GM23338 (cell line): ENCODE measurements at regions not wholly inside any gene's neighbourhood (a gene's known extent, or its start where the extent isn't known, plus 50 kb on each side); places are given as distances from the start of the nearest gene placed in this dataset.

ENCODE experiments used
- ATAC-seq: fragments of 200-7000 bp; cut with Tn5 transposase; 3 replicates; pipeline ENCODE4 v1.9.1; 2020
- DNase-seq: peaks from one replicate; pipeline ENCODE4 v3.0.0-alpha.2; 2015; ENCODE audit warnings: low spot score
- H2AFZ ChIP-seq: fragments of 200-600 bp; sonication (generic); 2 replicates; pipeline ENCODE4 v1.8.0; 2016; ENCODE audit warnings: antibody characterized with exemption, mild to moderate bottlenecking, moderate library complexity
- H3F3A ChIP-seq: fragments of 200-600 bp; sonication (generic); replicated peaks from 2 replicates; pipeline ENCODE4 v1.8.0; 2017; ENCODE audit warnings: antibody characterized with exemption, mixed run types, low read depth
- H3K27ac ChIP-seq: fragments of 200-600 bp; sonication (generic); 2 replicates; pipeline ENCODE4 v1.6.1; 2016; ENCODE audit warnings: low read depth
- H3K27me3 ChIP-seq: fragments of 200-600 bp; sonication (generic); 2 replicates; pipeline ENCODE4 v1.8.0; 2016; ENCODE audit warnings: mild to moderate bottlenecking, mixed run types, moderate library complexity; ENCODE audit not compliant: insufficient read depth
- H3K36me3 ChIP-seq: fragments of 200-600 bp; sonication (generic); 2 replicates; pipeline ENCODE4 v1.8.0; 2016; ENCODE audit warnings: mild to moderate bottlenecking; ENCODE audit not compliant: insufficient read depth
- H3K4me1 ChIP-seq: fragments of 200-600 bp; sonication (generic); 2 replicates; pipeline ENCODE4 v1.8.0; 2016; ENCODE audit warnings: mild to moderate bottlenecking, moderate library complexity; ENCODE audit not compliant: insufficient read depth
- H3K4me2 ChIP-seq: fragments of 200-600 bp; sonication (generic); 2 replicates; pipeline ENCODE4 v1.7.1; 2017; ENCODE audit warnings: mixed run types
- H3K4me3 ChIP-seq: fragments of 200-600 bp; sonication (generic); 2 replicates; pipeline ENCODE4 v1.6.1; 2016; ENCODE audit warnings: mixed run types
- H3K79me2 ChIP-seq: fragments of 200-600 bp; sonication (generic); replicated peaks from 2 replicates; pipeline ENCODE4 v1.8.0; 2017; ENCODE audit warnings: mild to moderate bottlenecking; ENCODE audit not compliant: insufficient read depth
- H3K9me2 ChIP-seq: fragments of 200-600 bp; sonication (generic); 2 replicates; pipeline ENCODE4 v1.8.0; 2017; ENCODE audit not compliant: insufficient read depth
- H4K20me1 ChIP-seq: fragments of 200-600 bp; sonication (generic); replicated peaks from 2 replicates; pipeline ENCODE4 v1.8.0; 2017; ENCODE audit warnings: mild to moderate bottlenecking; ENCODE audit not compliant: insufficient read depth
- H3K27ac Mint-ChIP-seq: 2 replicates; pipeline ENCODE4 v1.8.0; 2020; ENCODE audit warnings: inconsistent platforms, mild to moderate bottlenecking, moderate library complexity, mixed read lengths
- H3K27me3 Mint-ChIP-seq: 3 replicates; pipeline ENCODE4 v1.8.0; 2022; ENCODE audit warnings: low read depth, mild to moderate bottlenecking, moderate library complexity, mixed read lengths, inconsistent platforms; ENCODE audit not compliant: insufficient read depth, poor library complexity
- H3K36me3 Mint-ChIP-seq: 3 replicates; pipeline ENCODE4 v1.8.0; 2021; ENCODE audit warnings: low read depth, mild to moderate bottlenecking, inconsistent platforms, moderate library complexity, mixed read lengths
- H3K4me1 Mint-ChIP-seq: 3 replicates; pipeline ENCODE4 v1.8.0; 2020; ENCODE audit warnings: mild to moderate bottlenecking, inconsistent platforms, mixed read lengths
- H3K4me3 Mint-ChIP-seq: 3 replicates; pipeline ENCODE4 v1.8.0; 2021; ENCODE audit warnings: moderate library complexity, mild to moderate bottlenecking, inconsistent platforms, mixed read lengths
- H3K9me3 Mint-ChIP-seq: 3 replicates; pipeline ENCODE4 v1.8.0; 2020; ENCODE audit warnings: moderate library complexity, mild to moderate bottlenecking, inconsistent platforms, mixed read lengths
- CREB1 ChIP-seq: fragments of 250-450 bp; sonication (Bioruptor Pico); IDR thresholded peaks from 2 replicates; pipeline ENCODE4 v1.5.0; 2020; ENCODE audit warnings: low read depth, mild to moderate bottlenecking, moderate library complexity
- EZH2 ChIP-seq: fragments of 200-600 bp; sonication (generic); IDR thresholded peaks from one replicate; pipeline ENCODE4 v1.8.0; 2017; ENCODE audit warnings: antibody characterized with exemption, mild to moderate bottlenecking, low read depth; ENCODE audit not compliant: unreplicated experiment
- JUNB ChIP-seq: IDR thresholded peaks from one replicate; pipeline ENCODE4 v1.6.1; 2016; ENCODE audit warnings: antibody characterized with exemption; ENCODE audit not compliant: unreplicated experiment
- NANOG ChIP-seq: IDR thresholded peaks from 2 replicates; pipeline ENCODE4 v1.6.1; 2016; ENCODE audit warnings: antibody characterized with exemption, borderline replicate concordance
- POLR2AphosphoS5 ChIP-seq: IDR thresholded peaks from 2 replicates; pipeline ENCODE4 v1.6.1; 2016; ENCODE audit warnings: antibody characterized with exemption, low read depth
- STAT1 ChIP-seq: IDR thresholded peaks from one replicate; pipeline ENCODE4 v1.6.1; 2016; ENCODE audit warnings: antibody characterized with exemption; ENCODE audit not compliant: unreplicated experiment
- ZNF462 ChIP-seq: fragments of 250-450 bp; sonication (Bioruptor Pico); IDR thresholded peaks from 2 replicates; pipeline ENCODE4 v1.5.0; 2020; ENCODE audit warnings: mild to moderate bottlenecking, moderate library complexity
- TF ChIP-seq, protein P1 (sequence below): IDR thresholded peaks from 2 replicates; pipeline ENCODE4 v1.6.1; 2016; ENCODE audit warnings: antibody characterized with exemption

- TF ChIP-seq ZNF462 (no peak), CREB1 (CRISPR knock-in tag) (no peak), JUNB (no peak), EZH2 (no peak), STAT1 (no peak)
- TF ChIP-seq, protein P1, sequence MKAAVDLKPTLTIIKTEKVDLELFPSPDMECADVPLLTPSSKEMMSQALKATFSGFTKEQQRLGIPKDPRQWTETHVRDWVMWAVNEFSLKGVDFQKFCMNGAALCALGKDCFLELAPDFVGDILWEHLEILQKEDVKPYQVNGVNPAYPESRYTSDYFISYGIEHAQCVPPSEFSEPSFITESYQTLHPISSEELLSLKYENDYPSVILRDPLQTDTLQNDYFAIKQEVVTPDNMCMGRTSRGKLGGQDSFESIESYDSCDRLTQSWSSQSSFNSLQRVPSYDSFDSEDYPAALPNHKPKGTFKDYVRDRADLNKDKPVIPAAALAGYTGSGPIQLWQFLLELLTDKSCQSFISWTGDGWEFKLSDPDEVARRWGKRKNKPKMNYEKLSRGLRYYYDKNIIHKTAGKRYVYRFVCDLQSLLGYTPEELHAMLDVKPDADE, result no peak
These were observed 299.4 kb downstream of the CDH26 start (continued) for GRCh38 chr20:60257671-60258070.

GRCh38 chr20:60258255-60258863 lies 300.1 kb downstream of the CDH26 start:
- Mint-ChIP-seq H3K4me3 (no peak overlapping the region), H3K36me3 (no peaks in the 10 kb centered on the region), H3K9me3 (no peaks in the 10 kb centered on the region; the same call in 1 of the 3 replicates), H3K27ac (no peak overlapping the region), H3K27me3 (peaks cover 17% of the 10 kb centered on the region), H3K4me1 (peaks cover 12% of the 10 kb centered on the region; the same call in 2 of the 3 replicates)
- no peaks in the 10 kb centered on the region for H3K36me3 ChIP-seq
- H3K27me3 ChIP-seq, result no peaks in the 10 kb centered on the region
- H3F3A ChIP-seq, result no peaks in the 10 kb centered on the region
- no peak overlapping the region for H3K4me2 ChIP-seq
- no peaks in the 10 kb centered on the region for H3K9me2 ChIP-seq
- H4K20me1 ChIP-seq, result no peaks in the 10 kb centered on the region
- H3K79me2 ChIP-seq, result no peaks in the 10 kb centered on the region
- ATAC-seq, result no peak
- no peak overlapping the region for H3K4me3 ChIP-seq
- no peak for DNase-seq
- H3K4me1 ChIP-seq, result no peaks in the 10 kb centered on the region
- H3K27ac ChIP-seq, result no peak overlapping the region
- H2AFZ ChIP-seq, result no peak overlapping the region
- TF ChIP-seq NANOG (no peak), POLR2AphosphoS5 (no peak)
- TF ChIP-seq, protein P1, result no peak
